A673 (cell line): ENCODE measurements at regions not wholly inside any gene's neighbourhood (a gene's known extent, or its start where the extent isn't known, plus 50 kb on each side); places are given as distances from the start of the nearest gene placed in this dataset.

Source experiments
- BruUV-seq: library from RNA; stranded (reverse); fragments of 400-500 nt; replicated peaks from 2 replicates; lab custom pipeline; 2021; lab: Mats Ljungman, UMichigan
- CTCF ChIA-PET: fragments of 300-600 bp; sonication (Branson Sonifier 250); formaldehyde crosslinking; loops from one replicate; lab custom pipeline; 2022; ENCODE audit warnings: antibody characterized with exemption; lab: Charles Lee
- POLR2A ChIA-PET: fragments of 300-600 bp; sonication (Branson Sonifier 250); formaldehyde crosslinking; loops from one replicate; lab custom pipeline; 2022; ENCODE audit warnings: antibody characterized with exemption; ENCODE audit not compliant: low non-redundant PET; lab: Charles Lee
- DNase-seq: peaks from one replicate; pipeline ENCODE4 v3.0.0-alpha.2; 2015; ENCODE audit warnings: low spot score
- H3K27ac ChIP-seq: fragments of 200-600 bp; sonication (generic); 2 replicates; pipeline ENCODE4 v1.5.1; 2016; ENCODE audit warnings: mixed run types, low read depth, mild to moderate bottlenecking, mixed read lengths, antibody characterized with exemption, low read length; ENCODE audit not compliant: poor library complexity, severe bottlenecking
- H3K27me3 ChIP-seq: fragments of 200-600 bp; sonication (generic); replicated peaks from 2 replicates; pipeline ENCODE4 v1.6.1; 2017; ENCODE audit warnings: mixed run types, low read depth, mild to moderate bottlenecking, mixed read lengths, antibody characterized with exemption, low read length; ENCODE audit not compliant: insufficient read depth, poor library complexity
- H3K36me3 ChIP-seq: fragments of 200-600 bp; sonication (generic); 2 replicates; pipeline ENCODE4 v1.6.1; 2016; ENCODE audit warnings: mixed run types, mild to moderate bottlenecking, mixed read lengths, antibody characterized with exemption, low read length; ENCODE audit not compliant: insufficient read depth, poor library complexity, severe bottlenecking
- H3K4me1 ChIP-seq: fragments of 200-600 bp; sonication (generic); 2 replicates; pipeline ENCODE4 v1.6.1; 2017; ENCODE audit warnings: mixed run types, mild to moderate bottlenecking, mixed read lengths, antibody characterized with exemption, low read length; ENCODE audit not compliant: insufficient read depth, poor library complexity, severe bottlenecking
- H3K4me3 ChIP-seq: fragments of 200-600 bp; sonication (generic); 2 replicates; pipeline ENCODE4 v1.5.1; 2016; ENCODE audit warnings: low read depth, mixed run types, mild to moderate bottlenecking, mixed read lengths, low read length; ENCODE audit not compliant: poor library complexity, severe bottlenecking
- H3K9me3 ChIP-seq: fragments of 200-600 bp; sonication (generic); 2 replicates; pipeline ENCODE4 v1.6.1; 2016; ENCODE audit warnings: mixed run types, low read depth, mild to moderate bottlenecking, mixed read lengths, antibody characterized with exemption, low read length; ENCODE audit not compliant: poor library complexity, severe bottlenecking
- CTCF ChIP-seq: fragments of 300-800, 200-600 bp; sonication (generic); conservative IDR thresholded peaks from 2 replicates; pipeline ENCODE4 v1.5.1; 2017; ENCODE audit warnings: low read depth, mild to moderate bottlenecking, antibody characterized with exemption, low read length, moderate library complexity, mixed read lengths
- EZH2 ChIP-seq: fragments of 200-600 bp; sonication (generic); IDR thresholded peaks from 2 replicates; pipeline ENCODE4 v1.6.1; 2017; ENCODE audit warnings: borderline replicate concordance, low read depth, mild to moderate bottlenecking, mixed read lengths, antibody characterized with exemption, low read length; ENCODE audit not compliant: poor library complexity, severe bottlenecking
- intact Hi-C: fragments of 100-400 bp; cut with micrococcal nuclease; formaldehyde crosslinking; loops from one replicate; pipeline ENCODE4 v1.10.0; 2022; ENCODE audit not compliant: unreplicated experiment

- ChIA-PET POLR2A (no interaction called here), CTCF (no interaction called here)
- H3K4me1 ChIP-seq: peaks cover 8% of the 10 kb centered on the region
- no peak for DNase-seq
- H3K36me3 ChIP-seq: no peaks in the 10 kb centered on the region
- no peaks in the 10 kb centered on the region for H3K27me3 ChIP-seq
- no peaks in the 10 kb centered on the region for H3K9me3 ChIP-seq
- no peak overlapping the region for H3K27ac ChIP-seq
- BruUV-seq: no TSS peak
- intact Hi-C loops: no loop called here
- H3K4me3 ChIP-seq: no peak overlapping the region
- TF ChIP-seq EZH2: no peak
- TF ChIP-seq CTCF: no peak
Measured at GRCh38 chr5:99089822-99090549, 161.2 kb upstream of the CHD1 start.

GRCh38 chr5:99088309-99088708, 159.5 kb upstream of the CHD1 start:
- BruUV-seq: no TSS peak
- Histone ChIP-seq H3K4me3 (no peak overlapping the region), H3K9me3 (no peaks in the 10 kb centered on the region), H3K36me3 (no peaks in the 10 kb centered on the region), H3K4me1 (no peaks in the 10 kb centered on the region), H3K27ac (no peak overlapping the region), H3K27me3 (no peaks in the 10 kb centered on the region)
- ChIA-PET CTCF (no interaction called here), POLR2A (no interaction called here)
- no peak for DNase-seq
- intact Hi-C loops: no loop called here
- TF ChIP-seq EZH2 (no peak), CTCF (no peak)

GRCh38 chr5:99083197-99083596, 154.4 kb upstream of the CHD1 start:
- Histone ChIP-seq H3K36me3 (no peaks in the 10 kb centered on the region), H3K27ac (no peak overlapping the region), H3K27me3 (no peaks in the 10 kb centered on the region), H3K4me1 (no peaks in the 10 kb centered on the region), H3K4me3 (no peak overlapping the region), H3K9me3 (no peaks in the 10 kb centered on the region)
- ChIA-PET CTCF (interaction anchor here (0.6 kb wide), 1 partner anchor 19 kb away, joined by 3 read pairs; no protein-coding TSS in a partner anchor), POLR2A (no interaction called here)
- intact Hi-C loops: no loop called here
- no TSS peak for BruUV-seq
- DNase-seq: no peak
- TF ChIP-seq EZH2 (no peak), CTCF (no peak)
